ENCODE measurements at regions not wholly inside any gene's neighbourhood (a gene's known extent, or its start where the extent isn't known, plus 50 kb on each side); places are given as distances from the start of the nearest gene placed in this dataset.

DNA sequence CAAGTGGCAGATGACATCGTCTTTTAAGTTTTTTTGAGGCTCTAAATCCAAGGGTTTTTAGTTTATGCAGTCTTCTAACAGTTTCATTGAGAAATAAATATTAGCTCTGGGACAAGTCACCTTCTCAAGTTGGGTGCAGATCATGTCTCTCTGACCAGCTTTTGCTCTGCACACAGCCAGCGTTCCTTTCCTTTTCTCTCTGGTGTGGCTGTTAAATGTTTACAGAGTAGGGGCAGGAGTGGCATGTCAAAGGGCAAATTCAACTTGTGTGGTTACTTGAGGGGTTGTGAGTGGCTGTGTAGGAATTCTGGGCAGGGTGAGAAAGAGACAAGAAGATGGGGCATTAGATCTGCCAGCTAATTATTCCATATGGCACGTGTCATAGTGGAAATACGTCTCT is 187.5 kb upstream of the HMHB1 start:
- no peaks in the 10 kb centered on the region for H3K36me3 ChIP-seq (replicated peaks in 1 of 2; ENCODE audit: control insufficient read depth in 1 of 2, insufficient read depth in 2 of 2, low read length in 2 of 2)
- H3K4me1 ChIP-seq (ENCODE audit: control insufficient read depth in 1 of 2, insufficient read depth in 2 of 2, low read length in 2 of 2), result no peaks in the 10 kb centered on the region
- no peaks in the 10 kb centered on the region for H3K9me3 ChIP-seq (replicated peaks in 1 of 2; ENCODE audit: control insufficient read depth in 1 of 2, insufficient read depth in 1 of 2, low read length in 2 of 2)
- no peak overlapping the region for H2AFZ ChIP-seq (ENCODE audit: insufficient read depth, low read depth, low read length, poor library complexity, severe bottlenecking)
- no peak overlapping the region for H3K27ac ChIP-seq (ENCODE audit: low read depth in 1 of 2, low read length in 2 of 2)
- no peak overlapping the region for H3K27ac Mint-ChIP-seq
- H3K4me3 Mint-ChIP-seq, result no peak overlapping the region
- no peaks in the 10 kb centered on the region for H4K20me1 ChIP-seq (ENCODE audit: insufficient read depth, low read length)
- H3K27me3 Mint-ChIP-seq (ENCODE audit: low read depth in 3 of 3), result no peaks in the 10 kb centered on the region
- no peak overlapping the region for H3K9ac ChIP-seq (ENCODE audit: insufficient read depth, low read length, poor library complexity, severe bottlenecking)
- H3K79me2 ChIP-seq (ENCODE audit: insufficient read depth, low read length), result no peaks in the 10 kb centered on the region
- H3K36me3 Mint-ChIP-seq, result no peaks in the 10 kb centered on the region
- no peak overlapping the region for H3K4me3 ChIP-seq (replicated peaks in 1 of 3; ENCODE audit: low read depth in 2 of 3, low read length in 3 of 3)
- no peaks in the 10 kb centered on the region for H3K27me3 ChIP-seq (ENCODE audit: control insufficient read depth in 2 of 2, insufficient read depth in 2 of 2, low read length in 2 of 2)
- DNase-seq, result no peak
- H3K4me2 ChIP-seq (replicated peaks; ENCODE audit: extremely low read depth, low read length, poor library complexity, severe bottlenecking), result no peak overlapping the region
- H3K4me1 Mint-ChIP-seq, result no peaks in the 10 kb centered on the region
- WGBS (ENCODE audit: insufficient coverage), result 100% methylated on average over 2 of the region's 4 CpGs
- intact Hi-C loops (cut with micrococcal nuclease), result no loop called here
- TF ChIP-seq, protein P1, sequence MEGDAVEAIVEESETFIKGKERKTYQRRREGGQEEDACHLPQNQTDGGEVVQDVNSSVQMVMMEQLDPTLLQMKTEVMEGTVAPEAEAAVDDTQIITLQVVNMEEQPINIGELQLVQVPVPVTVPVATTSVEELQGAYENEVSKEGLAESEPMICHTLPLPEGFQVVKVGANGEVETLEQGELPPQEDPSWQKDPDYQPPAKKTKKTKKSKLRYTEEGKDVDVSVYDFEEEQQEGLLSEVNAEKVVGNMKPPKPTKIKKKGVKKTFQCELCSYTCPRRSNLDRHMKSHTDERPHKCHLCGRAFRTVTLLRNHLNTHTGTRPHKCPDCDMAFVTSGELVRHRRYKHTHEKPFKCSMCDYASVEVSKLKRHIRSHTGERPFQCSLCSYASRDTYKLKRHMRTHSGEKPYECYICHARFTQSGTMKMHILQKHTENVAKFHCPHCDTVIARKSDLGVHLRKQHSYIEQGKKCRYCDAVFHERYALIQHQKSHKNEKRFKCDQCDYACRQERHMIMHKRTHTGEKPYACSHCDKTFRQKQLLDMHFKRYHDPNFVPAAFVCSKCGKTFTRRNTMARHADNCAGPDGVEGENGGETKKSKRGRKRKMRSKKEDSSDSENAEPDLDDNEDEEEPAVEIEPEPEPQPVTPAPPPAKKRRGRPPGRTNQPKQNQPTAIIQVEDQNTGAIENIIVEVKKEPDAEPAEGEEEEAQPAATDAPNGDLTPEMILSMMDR (IDR thresholded peaks at IDR 0.05), result no peak
- H3K9me3 Mint-ChIP-seq, result peaks cover 0 to 4% (median 2%) of the 10 kb centered on the region in 7 donors

DNA sequence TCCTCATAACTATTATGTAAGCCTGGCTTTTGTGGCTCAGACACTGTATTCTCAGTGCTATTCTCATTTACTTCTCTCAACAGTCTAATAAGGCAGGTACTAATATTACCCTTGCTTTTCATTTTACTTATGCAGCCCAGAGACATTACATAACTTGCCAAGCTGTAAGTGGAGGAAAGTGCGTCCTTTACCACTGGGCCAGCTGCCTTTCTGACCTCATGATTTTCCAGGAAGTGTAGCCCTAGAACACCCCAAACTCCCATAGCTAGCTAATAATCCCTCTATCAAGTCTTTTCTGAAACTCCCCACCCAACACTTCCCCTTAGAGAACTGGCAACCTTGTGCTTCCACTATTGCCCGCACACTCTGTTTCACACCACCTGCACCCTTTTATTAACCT is 192.9 kb upstream of the HMHB1 start:
- Mint-ChIP-seq H3K9me3 (peaks cover 0 to 7% (median 3%) of the 10 kb centered on the region in 7 donors), H3K27ac (peak overlapping the region in 2 of 7 donors; percentile 21 to 26), H3K4me3 (no peak overlapping the region), H3K4me1 (peaks cover 18% of the 10 kb centered on the region), H3K27me3 (ENCODE audit: low read depth in 3 of 3) (no peaks in the 10 kb centered on the region), H3K36me3 (no peaks in the 10 kb centered on the region)
- TF ChIP-seq, protein P1 (IDR thresholded peaks at IDR 0.05), result no peak
- no peaks in the 10 kb centered on the region for H3K27me3 ChIP-seq (ENCODE audit: control insufficient read depth in 2 of 2, insufficient read depth in 2 of 2, low read length in 2 of 2)
- no peaks in the 10 kb centered on the region for H3K9me3 ChIP-seq (replicated peaks in 1 of 2; ENCODE audit: control insufficient read depth in 1 of 2, insufficient read depth in 1 of 2, low read length in 2 of 2)
- peaks cover 6 to 11% of the 10 kb centered on the region in 2 donors for H3K4me1 ChIP-seq (ENCODE audit: control insufficient read depth in 1 of 2, insufficient read depth in 2 of 2, low read length in 2 of 2)
- DNase-seq, result peak in 1 of 3 donors; percentile 22
- H3K27ac ChIP-seq (ENCODE audit: low read depth in 1 of 2, low read length in 2 of 2), result no peak overlapping the region
- 28% methylated on average over 2 of the region's 2 CpGs for WGBS (ENCODE audit: insufficient coverage)
- H3K4me3 ChIP-seq (replicated peaks in 1 of 3; ENCODE audit: low read depth in 2 of 3, low read length in 3 of 3), result no peak overlapping the region
- no peaks in the 10 kb centered on the region for H3K79me2 ChIP-seq (ENCODE audit: insufficient read depth, low read length)
- no peaks in the 10 kb centered on the region for H3K36me3 ChIP-seq (replicated peaks in 1 of 2; ENCODE audit: control insufficient read depth in 1 of 2, insufficient read depth in 2 of 2, low read length in 2 of 2)
- H4K20me1 ChIP-seq (ENCODE audit: insufficient read depth, low read length), result no peaks in the 10 kb centered on the region
- no peak overlapping the region for H3K9ac ChIP-seq (ENCODE audit: insufficient read depth, low read length, poor library complexity, severe bottlenecking)
- intact Hi-C loops (cut with micrococcal nuclease), result no loop called here
- H3K4me2 ChIP-seq (replicated peaks; ENCODE audit: extremely low read depth, low read length, poor library complexity, severe bottlenecking), result no peak overlapping the region
- no peak overlapping the region for H2AFZ ChIP-seq (ENCODE audit: insufficient read depth, low read depth, low read length, poor library complexity, severe bottlenecking)
